NCI-H2107 treated with DMSO at 0.1 percent for 48 hours (cell line): ENCODE measurements at regions not wholly inside any gene's neighbourhood (a gene's known extent, or its start where the extent isn't known, plus 50 kb on each side); places are given as distances from the start of the nearest gene placed in this dataset.

ENCODE experiments used
- DNase-seq: peaks from one replicate; lab custom pipeline; 2025; ENCODE audit not compliant: unreplicated experiment; lab: John Stamatoyannopoulos, UW

- DNase-seq = no peak
These were observed 51.8 kb upstream of the RIPOR2 start for GRCh38 chr6:24987446-24988115.

DNA sequence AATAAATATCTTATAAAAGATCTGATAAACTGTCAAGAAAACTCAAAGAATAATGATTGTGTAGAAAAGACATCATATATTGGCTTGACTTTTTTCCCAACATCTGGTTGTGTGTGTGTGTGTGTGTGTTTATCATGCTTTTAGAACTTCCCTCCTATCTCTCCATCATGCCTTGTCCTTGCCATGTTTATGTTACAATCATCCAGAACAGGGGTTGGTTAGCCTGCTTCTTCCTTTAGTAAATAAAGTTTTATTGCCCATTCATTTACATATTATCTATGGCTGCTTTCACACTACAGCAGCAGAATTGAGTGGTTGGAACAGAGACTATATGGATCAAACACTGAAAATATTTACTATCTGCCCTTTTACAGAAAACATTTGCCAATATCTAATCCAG, 52.8 kb upstream of the RIPOR2 start:
- DNase-seq = no peak

DNA sequence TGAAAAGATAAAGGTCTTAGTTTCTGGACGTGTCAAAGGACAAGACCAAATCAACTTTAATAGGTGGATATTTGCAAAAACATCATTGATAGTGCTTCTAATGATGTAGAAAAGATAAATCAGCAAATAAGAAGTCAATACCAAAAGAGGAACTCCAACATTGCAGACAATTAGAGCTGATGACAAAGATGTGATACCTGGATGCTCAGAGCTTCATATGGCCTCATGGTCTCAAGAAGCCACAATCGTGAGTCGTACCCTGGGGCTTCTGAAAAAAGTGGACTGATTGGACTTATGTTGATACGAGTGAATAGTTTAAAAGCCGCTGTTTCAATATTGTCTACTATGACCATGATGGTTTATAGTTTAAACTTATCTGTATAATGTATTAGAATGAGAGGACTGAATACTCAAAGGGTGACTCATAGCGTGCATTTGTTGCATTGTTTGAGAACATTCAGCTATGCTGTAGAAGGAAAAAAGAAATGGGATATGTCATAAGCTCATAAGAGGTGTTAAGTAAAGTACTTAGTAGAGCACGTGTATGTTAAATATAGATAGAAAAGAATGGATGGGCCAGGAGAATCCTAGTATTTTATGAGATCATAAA, 54.6 kb upstream of the RIPOR2 start:
- DNase-seq = no peak

- DNase-seq = no peak
These were observed 55.4 kb upstream of the RIPOR2 start for GRCh38 chr6:24990944-24991809.

DNA sequence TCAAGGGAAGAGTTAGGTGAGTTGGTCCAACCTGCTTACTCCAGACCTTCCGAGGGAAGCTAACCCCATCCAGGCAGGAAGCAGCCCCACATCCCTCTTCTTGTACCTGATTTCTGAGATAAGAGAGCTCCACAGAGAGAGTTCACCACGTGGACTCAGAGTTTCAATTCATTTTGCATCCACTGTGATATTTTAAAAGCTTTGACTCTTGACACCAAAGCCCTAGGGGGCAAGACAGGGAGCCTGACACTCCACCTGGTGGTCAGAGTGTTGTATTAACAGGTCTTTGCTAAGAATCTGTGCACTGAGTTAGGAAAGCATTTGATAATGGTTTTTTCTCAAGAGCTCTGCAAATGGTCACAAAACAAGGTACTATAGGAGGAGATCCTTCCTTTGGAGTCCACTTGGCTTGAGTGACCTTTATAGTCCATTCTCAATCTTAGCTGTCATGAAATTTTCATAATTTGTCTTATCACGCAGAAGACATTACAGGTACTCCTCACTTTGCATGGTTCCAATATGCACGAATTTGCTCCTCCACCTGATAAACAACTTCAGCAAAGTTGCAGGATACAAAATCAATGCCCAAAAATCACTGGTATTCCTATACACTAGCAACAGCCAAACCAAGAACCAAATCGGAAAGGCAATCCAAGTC, 56.2 kb upstream of the RIPOR2 start:
- DNase-seq = peak; percentile 43

- DNase-seq = no peak
These were observed 59.1 kb upstream of the RIPOR2 start for GRCh38 chr6:24994812-24995211.

- no peak for DNase-seq
These were observed 59.5 kb upstream of the RIPOR2 start for GRCh38 chr6:24995270-24995669.

DNA sequence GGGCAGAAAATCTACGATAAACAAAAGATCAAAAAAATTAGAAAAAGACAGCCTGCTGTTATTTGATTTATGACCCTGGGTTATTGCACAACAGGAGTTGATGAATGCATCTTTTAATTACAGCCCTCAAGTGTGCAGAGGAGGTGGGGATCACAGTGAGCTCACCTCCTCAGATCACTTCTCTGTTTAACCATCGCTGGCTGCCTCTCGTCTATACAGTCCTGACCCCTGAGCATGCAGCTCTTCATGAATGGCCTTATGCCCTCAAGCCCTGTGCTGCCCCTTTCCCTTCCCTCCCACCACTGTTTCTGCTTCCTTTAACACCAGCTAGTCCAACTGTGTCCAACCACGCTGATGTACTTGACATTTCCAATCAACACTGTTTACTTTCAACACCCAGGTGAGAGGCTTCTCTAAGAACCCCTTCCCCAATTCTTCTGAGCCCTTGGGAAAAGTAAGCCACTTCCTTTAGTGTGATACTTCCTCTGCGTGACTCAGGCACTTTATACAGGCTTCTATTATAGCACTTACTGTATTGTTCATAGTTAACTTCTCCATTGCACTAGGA, 60.6 kb upstream of the RIPOR2 start:
- no peak for DNase-seq

GRCh38 chr6:24997231-24997630, 61.5 kb upstream of the RIPOR2 start:
- DNase-seq = no peak

GRCh38 chr6:24997905-24998304, 62.1 kb upstream of the RIPOR2 start:
- no peak for DNase-seq

- DNase-seq = no peak
These were observed 66.7 kb upstream of the RIPOR2 start for GRCh38 chr6:25002326-25003091.

DNA sequence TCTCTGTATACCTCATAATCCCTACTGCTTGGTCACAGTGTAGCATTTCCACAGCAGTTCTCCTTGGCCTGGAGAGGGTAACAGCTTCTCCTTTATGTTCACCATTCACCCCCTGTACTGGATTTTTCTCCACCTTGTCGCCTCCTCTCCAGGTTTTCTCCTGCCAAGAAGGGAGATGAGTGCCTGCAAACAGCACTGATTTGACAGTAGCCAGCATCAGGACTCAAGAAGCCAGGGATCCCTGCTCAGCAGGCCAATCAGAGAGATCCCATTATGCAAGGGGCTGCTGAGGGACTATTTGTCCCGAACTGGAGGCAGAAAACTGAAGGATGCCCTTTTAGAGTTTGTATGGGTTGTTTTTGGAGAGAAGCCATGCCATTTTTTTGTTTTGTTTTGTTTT, 68.6 kb upstream of the RIPOR2 start:
- no peak for DNase-seq

- no peak for DNase-seq
These were observed 69.2 kb upstream of the RIPOR2 start for GRCh38 chr6:25005010-25005409.

- no peak for DNase-seq
These were observed 70.3 kb upstream of the RIPOR2 start for GRCh38 chr6:25006075-25006474.

DNA sequence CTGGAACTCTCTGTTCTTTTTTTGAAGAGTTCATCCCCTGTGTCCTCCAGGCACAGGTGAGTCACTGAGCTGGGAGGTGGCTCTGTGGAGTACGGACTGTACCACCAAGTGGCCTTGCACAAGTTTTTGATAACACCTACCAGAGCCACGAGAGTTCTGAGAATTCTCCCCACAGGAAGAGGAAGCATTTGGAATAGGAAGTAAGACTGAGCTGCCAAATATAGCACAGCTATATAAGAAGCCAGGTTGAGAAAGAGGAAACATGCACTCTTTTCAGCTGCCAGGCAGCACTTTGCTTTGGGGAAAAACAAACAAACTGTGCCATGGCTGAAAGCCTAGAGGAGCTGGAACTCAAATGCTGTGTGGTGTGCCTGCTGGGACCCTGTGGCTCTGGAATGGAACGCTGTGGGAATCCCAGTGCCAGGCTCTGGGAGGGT, 70.8 kb upstream of the RIPOR2 start:
- DNase-seq = no peak

DNA sequence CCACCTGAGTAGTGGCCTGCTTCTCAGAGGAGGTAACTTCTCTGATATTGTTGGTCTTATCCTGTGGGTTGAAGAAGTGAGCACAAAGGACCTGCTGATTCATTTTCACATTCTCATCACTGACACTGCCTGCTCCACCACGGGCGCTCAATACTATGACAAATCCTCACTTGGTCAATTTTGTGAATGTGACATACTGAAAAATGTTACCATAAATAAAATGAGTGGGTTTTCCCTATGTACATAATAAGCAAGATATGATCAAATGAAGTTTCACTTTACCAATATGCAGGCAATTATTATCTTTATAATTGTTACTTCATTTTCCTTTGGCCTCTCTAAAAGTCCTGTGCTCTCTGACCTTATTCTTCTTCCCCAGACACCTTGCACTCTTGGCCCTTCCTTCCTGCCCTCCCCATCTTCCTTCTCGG, 71.5 kb upstream of the RIPOR2 start:
- DNase-seq = no peak

DNA sequence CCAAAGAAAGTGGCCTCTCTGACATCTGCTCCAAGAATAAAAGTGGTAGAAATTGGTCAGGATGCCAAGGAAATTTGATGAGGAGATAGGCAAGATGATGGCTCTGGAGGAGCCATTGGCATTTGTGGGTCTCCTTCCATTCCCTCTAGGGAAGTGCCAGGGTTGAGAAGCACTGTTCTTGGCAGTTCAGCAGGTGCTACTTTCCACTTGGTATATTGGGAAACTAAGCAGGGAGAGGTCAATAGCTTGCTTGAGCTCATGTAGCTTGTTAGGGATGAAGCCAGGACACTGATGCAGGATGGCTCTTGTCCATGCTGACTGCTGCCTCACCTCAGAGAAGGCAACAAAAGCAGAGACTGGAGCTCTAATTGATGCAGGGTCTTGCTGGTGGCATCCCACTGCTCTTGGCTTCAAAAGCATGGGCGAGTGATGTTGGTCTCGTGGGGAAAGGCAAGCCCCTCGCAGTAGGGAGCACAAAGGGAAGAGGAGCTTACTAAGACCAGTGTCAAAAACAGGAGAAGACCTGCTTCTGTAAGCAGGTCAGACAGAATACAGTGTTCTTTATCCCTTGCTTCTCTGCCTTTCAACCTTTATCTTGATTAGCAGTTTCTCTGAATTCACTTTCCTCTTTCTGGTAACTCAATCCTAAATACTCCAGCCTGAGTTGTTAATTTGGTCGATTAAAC, 73.1 kb upstream of the RIPOR2 start:
- no peak for DNase-seq

DNA sequence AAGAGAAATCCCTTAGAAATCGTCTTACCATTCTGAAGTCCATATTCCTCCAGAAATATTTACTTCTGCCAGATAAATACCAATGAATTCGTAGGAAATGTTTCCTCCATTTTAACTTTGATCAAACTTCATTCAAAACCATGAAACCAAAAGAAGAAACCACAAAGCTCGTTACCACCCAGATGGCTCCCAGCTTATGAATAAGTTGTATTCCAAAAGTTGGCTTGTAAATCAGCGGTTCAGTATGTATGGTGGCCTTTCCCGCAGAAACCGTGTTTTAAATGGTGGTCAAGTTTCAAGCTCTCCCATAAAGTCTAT, 73.6 kb upstream of the RIPOR2 start:
- no peak for DNase-seq

- no peak for DNase-seq
These were observed 74.4 kb upstream of the RIPOR2 start for GRCh38 chr6:25010176-25010575.
